A549 (cell line): ENCODE measurements at regions not wholly inside any gene's neighbourhood (a gene's known extent, or its start where the extent isn't known, plus 50 kb on each side); places are given as distances from the start of the nearest gene placed in this dataset.

Source experiments
- ATAC-seq, 2 experiments: fragments of 200-7000 bp in 1 of 2; fragments of >200 bp in 1 of 2; cut with Nextera tagmentation in 1 of 2; cut with Tn5 transposase in 1 of 2; 3 replicates each; pipeline versions ENCODE4 v1.8.0 to v1.9.1; 2018 to 2020; ENCODE audit warnings: mild to moderate bottlenecking in 1 of 2, moderate library complexity in 1 of 2
- CTCF ChIA-PET: fragments of 300-600 bp; sonication (Branson Sonifier 250); formaldehyde crosslinking; extraction: SDS; loops from one replicate; lab custom pipeline; 2021; ENCODE audit warnings: antibody characterized with exemption, inconsistent platforms; lab: Yijun Ruan, JAX
- POLR2A ChIA-PET: fragments of 350-600 bp; formaldehyde crosslinking; extraction: SDS; loops from one replicate; lab custom pipeline; 2021; ENCODE audit warnings: antibody characterized with exemption, inconsistent platforms; lab: Yijun Ruan, JAX
- DNase-seq, 2 experiments: peaks; one replicate each; pipeline versions ENCODE4 v3.0.0 to v3.0.0-alpha.2; 2011 to 2016; ENCODE audit warnings: low read depth in 1 of 2, low spot score in 1 of 2
- FAIRE-seq: peaks from 2 replicates; lab custom pipeline; 2011; peaks lifted over from hg19 to GRCh38; lab: Jason Lieb, UNC
- H3K27ac ChIP-seq, 2 experiments: fragments of >200 bp; sonication (Bioruptor Twin); formaldehyde crosslinking; 3 replicates each; pipeline ENCODE4 v1.5.1; 2016 to 2017
- H3K4me1 ChIP-seq: fragments of >200 bp; sonication (Bioruptor Twin); formaldehyde crosslinking; 3 replicates; pipeline ENCODE4 v1.6.1; 2016
- H3K4me2 ChIP-seq: fragments of >200 bp; sonication (Bioruptor Twin); formaldehyde crosslinking; 3 replicates; pipeline ENCODE4 v1.6.1; 2016
- H3K4me3 ChIP-seq: fragments of >200 bp; sonication (Bioruptor Twin); formaldehyde crosslinking; 3 replicates; pipeline ENCODE4 v1.5.1; 2016
- H3K9me3 ChIP-seq: fragments of >200 bp; sonication (Bioruptor Twin); formaldehyde crosslinking; 3 replicates; pipeline ENCODE4 v1.6.1; 2016
- ATOH8 ChIP-seq: fragments of 250-450 bp; sonication (Bioruptor Pico); IDR thresholded peaks from 2 replicates; pipeline ENCODE4 v1.5.0; 2020; ENCODE audit warnings: low read depth, mild to moderate bottlenecking, moderate library complexity
- CHD4 ChIP-seq: fragments of 200-600 bp; sonication (generic); IDR thresholded peaks from 2 replicates; pipeline ENCODE4 v1.6.1; 2016; ENCODE audit warnings: antibody characterized with exemption, mild to moderate bottlenecking, borderline replicate concordance
- EP300 ChIP-seq, 2 experiments: fragments of >200 bp; sonication (Bioruptor Twin); formaldehyde crosslinking; IDR thresholded peaks; 2 replicates in 1 of 2; 3 replicates in 1 of 2; pipeline ENCODE4 v1.6.1; 2016 to 2017
- FOSL2 ChIP-seq, 2 experiments: fragments of 450-650 bp in 1 of 2; fragments of >200 bp in 1 of 2; sonication (Bioruptor Twin) in 1 of 2; formaldehyde crosslinking; IDR thresholded peaks; 2 replicates each; pipeline versions ENCODE4 v1.5.0 to v1.6.1; 2016 to 2020; ENCODE audit warnings: mild to moderate bottlenecking in 1 of 2, moderate library complexity in 1 of 2
- GATA3 ChIP-seq: IDR thresholded peaks from 2 replicates; pipeline ENCODE4 v1.6.1; 2012; ENCODE audit warnings: borderline replicate concordance
- HES2 ChIP-seq: fragments of >200 bp; sonication (Bioruptor Twin); formaldehyde crosslinking; IDR thresholded peaks from 2 replicates; pipeline ENCODE4 v1.6.1; 2016
- HOXB5 ChIP-seq: fragments of 250-450 bp; sonication (Bioruptor Pico); IDR thresholded peaks from 2 replicates; pipeline ENCODE4 v1.5.0; 2020; ENCODE audit warnings: mild to moderate bottlenecking, moderate library complexity
- KDM1A ChIP-seq: fragments of 200-600 bp; sonication (generic); IDR thresholded peaks from 2 replicates; pipeline ENCODE4 v1.6.1; 2016; ENCODE audit warnings: low read depth, mild to moderate bottlenecking
- MAFK ChIP-seq: fragments of 450-650 bp; IDR thresholded peaks from 2 replicates; pipeline ENCODE4 v1.6.1; 2014; ENCODE audit not compliant: partially characterized antibody
- NFE2L2 ChIP-seq: fragments of 150-350 bp; conservative IDR thresholded peaks from 2 replicates; pipeline ENCODE4 v1.6.1; 2014; ENCODE audit warnings: low read length
- NPAS2 ChIP-seq: fragments of 250-450 bp; sonication (Bioruptor Pico); IDR thresholded peaks from 2 replicates; pipeline ENCODE4 v1.8.0; 2022; ENCODE audit warnings: mild to moderate bottlenecking, moderate library complexity, borderline replicate concordance
- NR3C1 ChIP-seq: fragments of >200 bp; sonication (Bioruptor Twin); formaldehyde crosslinking; IDR thresholded peaks from 3 replicates; pipeline ENCODE4 v1.6.1; 2017
- PHF8 ChIP-seq: fragments of 200-600 bp; sonication (generic); IDR thresholded peaks from 2 replicates; pipeline ENCODE4 v1.6.1; 2016; ENCODE audit warnings: low read depth, mild to moderate bottlenecking, antibody characterized with exemption, moderate library complexity, borderline replicate concordance
- POLR2AphosphoS2 ChIP-seq: conservative IDR thresholded peaks from 2 replicates; pipeline ENCODE4 v1.6.1; 2012; ENCODE audit warnings: low read length, improper control_type of control experiment, inconsistent platforms
- RAD21 ChIP-seq, 2 experiments: fragments of >200 bp in 1 of 2; sonication (Bioruptor Twin) in 1 of 2; formaldehyde crosslinking in 1 of 2; IDR thresholded peaks in 1 of 2; conservative IDR thresholded peaks in 1 of 2; 2 replicates in 1 of 2; 3 replicates in 1 of 2; pipeline ENCODE4 v1.6.1; 2012 to 2018; ENCODE audit warnings: inconsistent platforms in 1 of 2
- RARB ChIP-seq: fragments of 250-450 bp; sonication (Bioruptor Pico); IDR thresholded peaks from 2 replicates; pipeline ENCODE4 v1.8.0; 2021; ENCODE audit warnings: mild to moderate bottlenecking, moderate library complexity
- RNF2 ChIP-seq: fragments of 200-600 bp; sonication (generic); IDR thresholded peaks from 2 replicates; pipeline ENCODE4 v1.6.1; 2016; ENCODE audit warnings: low read depth, mild to moderate bottlenecking, antibody characterized with exemption, moderate library complexity, borderline replicate concordance
- SMC3 ChIP-seq: fragments of >200 bp; sonication (Bioruptor Twin); formaldehyde crosslinking; IDR thresholded peaks from 3 replicates; pipeline ENCODE4 v1.6.1; 2018; ENCODE audit warnings: inconsistent platforms
- ZNF302 ChIP-seq: fragments of 250-450 bp; sonication (Bioruptor Pico); IDR thresholded peaks from 2 replicates; pipeline ENCODE4 v1.9.0; 2021; ENCODE audit warnings: inconsistent platforms, mild to moderate bottlenecking, moderate library complexity
- WGBS: methylation state at CpG from one replicate; pipeline ENCODE4 v1.1.6; 2017; ENCODE audit errors: missing lambda C conversion rate; 5-methylcytosine and 5-hydroxymethylcytosine counted together
- TF ChIP-seq, protein P1 (sequence below): IDR thresholded peaks from 2 replicates; pipeline ENCODE4 v1.6.1; 2012
- TF ChIP-seq, protein P2 (sequence below): IDR thresholded peaks from 2 replicates; pipeline ENCODE4 v1.6.1; 2012; ENCODE audit warnings: low read depth, borderline replicate concordance
- TF ChIP-seq, protein P3 (sequence below): fragments of >200 bp; sonication (Bioruptor Twin); formaldehyde crosslinking; IDR thresholded peaks from 3 replicates; pipeline ENCODE4 v1.6.1; 2016

DNA sequence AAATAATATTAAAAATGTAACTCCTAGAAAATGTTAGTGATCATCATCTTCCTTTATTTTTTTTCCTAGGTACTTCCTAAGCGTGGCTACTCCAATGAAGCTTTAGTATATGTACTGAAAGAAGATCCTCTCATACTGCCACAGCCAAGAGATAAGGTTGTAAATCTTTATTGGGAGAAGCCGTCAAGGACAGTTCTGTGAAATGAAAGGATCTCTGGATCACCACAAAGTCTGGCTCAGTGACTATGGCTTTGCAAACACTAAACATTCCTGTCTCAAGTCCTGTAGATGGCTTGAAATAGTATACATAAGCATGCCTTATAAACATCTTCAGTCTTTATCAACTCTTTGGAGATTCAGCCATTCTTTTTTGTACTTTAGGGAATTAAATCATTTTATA, 61.2 kb upstream of the DPH5 start:
- FAIRE-seq (no peak), ATAC-seq (no peak), DNase-seq (no peak)
- WGBS = 94% methylated on average over 2 of the region's 2 CpGs
- Histone ChIP-seq H3K4me2 (no peak overlapping the region), H3K4me1 (no peaks in the 10 kb centered on the region), H3K4me3 (no peak overlapping the region), H3K9me3 (no peaks in the 10 kb centered on the region), H3K27ac (no peak overlapping the region)
- ChIA-PET POLR2A (no interaction called here), CTCF (no interaction called here)
- TF ChIP-seq PHF8 = no peak
- no peak for TF ChIP-seq EP300 (IDR thresholded peaks at IDR 0.05)
- TF ChIP-seq CHD4 = no peak

GRCh38 chr1:101081496-101082488, 56.2 kb upstream of the DPH5 start:
- POLR2A ChIA-PET = no interaction called here
- no peaks in the 10 kb centered on the region for H3K9me3 ChIP-seq
- no peak overlapping the region for H3K4me2 ChIP-seq
- DNase-seq (no peak), FAIRE-seq (no peak), ATAC-seq (no peak)
- H3K27ac ChIP-seq = no peak overlapping the region
- H3K4me3 ChIP-seq = no peak overlapping the region
- CTCF ChIA-PET = no interaction called here
- no peaks in the 10 kb centered on the region for H3K4me1 ChIP-seq
- TF ChIP-seq KDM1A = no peak
- TF ChIP-seq NFE2L2 = no peak
- TF ChIP-seq POLR2AphosphoS2 = no peak
- TF ChIP-seq ZNF302 (CRISPR knock-in tag) = no peak
- no peak for TF ChIP-seq SMC3
- no peak for TF ChIP-seq MAFK
- TF ChIP-seq, protein P1, sequence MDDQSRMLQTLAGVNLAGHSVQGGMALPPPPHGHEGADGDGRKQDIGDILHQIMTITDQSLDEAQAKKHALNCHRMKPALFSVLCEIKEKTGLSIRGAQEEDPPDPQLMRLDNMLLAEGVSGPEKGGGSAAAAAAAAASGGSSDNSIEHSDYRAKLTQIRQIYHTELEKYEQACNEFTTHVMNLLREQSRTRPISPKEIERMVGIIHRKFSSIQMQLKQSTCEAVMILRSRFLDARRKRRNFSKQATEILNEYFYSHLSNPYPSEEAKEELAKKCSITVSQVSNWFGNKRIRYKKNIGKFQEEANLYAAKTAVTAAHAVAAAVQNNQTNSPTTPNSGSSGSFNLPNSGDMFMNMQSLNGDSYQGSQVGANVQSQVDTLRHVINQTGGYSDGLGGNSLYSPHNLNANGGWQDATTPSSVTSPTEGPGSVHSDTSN = no peak
- TF ChIP-seq, protein P2, sequence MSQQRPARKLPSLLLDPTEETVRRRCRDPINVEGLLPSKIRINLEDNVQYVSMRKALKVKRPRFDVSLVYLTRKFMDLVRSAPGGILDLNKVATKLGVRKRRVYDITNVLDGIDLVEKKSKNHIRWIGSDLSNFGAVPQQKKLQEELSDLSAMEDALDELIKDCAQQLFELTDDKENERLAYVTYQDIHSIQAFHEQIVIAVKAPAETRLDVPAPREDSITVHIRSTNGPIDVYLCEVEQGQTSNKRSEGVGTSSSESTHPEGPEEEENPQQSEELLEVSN = no peak
- TF ChIP-seq ATOH8 (CRISPR knock-in tag) = no peak
- no peak for TF ChIP-seq HES2
- TF ChIP-seq RARB (CRISPR knock-in tag) = no peak
- no peak for TF ChIP-seq FOSL2 (IDR thresholded peaks at IDR 0.05)
- no peak for TF ChIP-seq FOSL2 (CRISPR knock-in tag; IDR thresholded peaks at IDR 0.05)
- TF ChIP-seq RAD21 (conservative IDR thresholded peaks at IDR 0.05 in 1 of 2, IDR thresholded peaks at IDR 0.05 in 1 of 2) = no peak
- TF ChIP-seq NPAS2 (CRISPR knock-in tag) = no peak
- TF ChIP-seq RNF2 = no peak
- no peak for TF ChIP-seq GATA3
- no peak for TF ChIP-seq NR3C1
- TF ChIP-seq, protein P3, sequence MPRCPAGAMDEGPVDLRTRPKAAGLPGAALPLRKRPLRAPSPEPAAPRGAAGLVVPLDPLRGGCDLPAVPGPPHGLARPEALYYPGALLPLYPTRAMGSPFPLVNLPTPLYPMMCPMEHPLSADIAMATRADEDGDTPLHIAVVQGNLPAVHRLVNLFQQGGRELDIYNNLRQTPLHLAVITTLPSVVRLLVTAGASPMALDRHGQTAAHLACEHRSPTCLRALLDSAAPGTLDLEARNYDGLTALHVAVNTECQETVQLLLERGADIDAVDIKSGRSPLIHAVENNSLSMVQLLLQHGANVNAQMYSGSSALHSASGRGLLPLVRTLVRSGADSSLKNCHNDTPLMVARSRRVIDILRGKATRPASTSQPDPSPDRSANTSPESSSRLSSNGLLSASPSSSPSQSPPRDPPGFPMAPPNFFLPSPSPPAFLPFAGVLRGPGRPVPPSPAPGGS = no peak
- no peak for TF ChIP-seq HOXB5
- WGBS = 85% methylated on average over 8 of the region's 8 CpGs
